COLO829 (cell line): ENCODE measurements at regions not wholly inside any gene's neighbourhood (a gene's known extent, or its start where the extent isn't known, plus 50 kb on each side); places are given as distances from the start of the nearest gene placed in this dataset.
A peak's percentile ranks its signal among the peaks of the same experiment; 100 is the strongest.
"Not testable (repeated sequence)": the region's sequence is repeated elsewhere in the genome, so short reads cannot be mapped to it uniquely, and the experiment has no call there.

Experiments
- DNase-seq: peaks from one replicate; pipeline ENCODE4 v3.0.0; 2012; ENCODE audit warnings: low spot score

DNA sequence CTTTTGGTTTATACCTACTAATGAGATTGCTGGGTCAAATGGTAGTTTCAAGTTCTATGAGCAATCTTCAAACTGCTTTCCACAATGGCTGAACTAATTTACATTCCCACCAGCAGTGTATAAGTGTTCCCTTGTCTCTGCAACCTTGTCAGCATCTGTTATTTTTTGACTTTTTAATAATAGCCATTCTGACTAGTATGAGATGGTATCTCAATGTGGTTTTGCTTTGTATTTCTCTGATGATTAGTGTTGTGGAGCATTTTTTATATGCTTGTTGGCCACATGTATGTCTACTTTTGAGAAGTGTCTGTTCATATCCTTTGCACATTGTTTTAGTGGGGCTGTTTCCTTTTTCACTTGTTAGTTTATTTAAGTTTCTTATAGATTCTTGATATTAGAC, 449.3 kb upstream of the ATP11B start:
- DNase-seq, result not testable (repeated sequence)

DNA sequence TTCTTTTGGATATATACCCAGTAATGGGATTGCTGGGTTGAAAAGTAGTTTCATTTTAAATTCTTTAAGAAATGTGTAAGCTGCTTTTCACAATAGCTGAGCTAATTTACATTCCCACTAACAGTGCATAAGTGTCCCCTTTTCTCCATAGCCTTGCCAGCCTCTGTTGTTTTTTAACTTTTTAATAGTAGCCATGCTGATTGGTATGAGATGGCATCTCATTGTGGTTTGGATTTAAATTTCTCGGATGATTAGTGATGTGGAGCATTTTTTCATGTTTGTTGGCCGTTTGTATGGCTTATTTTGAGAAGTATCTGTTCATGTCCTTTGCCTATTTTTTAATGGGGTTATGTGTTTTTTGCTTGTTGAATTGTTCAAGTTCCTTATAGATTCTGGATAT, 444.3 kb upstream of the ATP11B start:
- no peak for DNase-seq

GRCh38 chr3:182349951-182350517, 443.3 kb upstream of the ATP11B start:
- DNase-seq, result no peak

DNA sequence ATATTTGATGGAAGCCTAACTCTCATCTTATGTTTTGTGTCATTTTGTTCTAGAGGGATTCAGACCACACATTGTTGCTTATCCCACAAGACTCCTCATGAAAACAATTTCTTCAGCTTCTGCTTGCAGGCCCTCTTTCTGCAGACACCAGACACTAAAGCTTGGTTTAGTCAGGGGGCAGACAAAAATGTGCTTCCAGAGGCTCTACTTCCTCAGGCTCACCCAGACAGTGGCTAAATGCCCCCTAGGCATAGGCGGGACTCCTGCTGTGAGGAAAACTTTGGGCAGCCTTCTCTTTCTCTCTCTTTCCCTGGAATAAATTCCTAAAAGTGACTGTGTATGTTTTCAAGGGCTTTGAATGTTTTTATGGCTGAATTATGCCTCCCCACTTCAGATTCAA, 435.4 kb upstream of the ATP11B start:
- no peak for DNase-seq

GRCh38 chr3:182364323-182364722, 429.0 kb upstream of the ATP11B start:
- peak; percentile 76 for DNase-seq

- DNase-seq, result peak; percentile 80
Measured at GRCh38 chr3:182364723-182365650, 428.3 kb upstream of the ATP11B start.

DNA sequence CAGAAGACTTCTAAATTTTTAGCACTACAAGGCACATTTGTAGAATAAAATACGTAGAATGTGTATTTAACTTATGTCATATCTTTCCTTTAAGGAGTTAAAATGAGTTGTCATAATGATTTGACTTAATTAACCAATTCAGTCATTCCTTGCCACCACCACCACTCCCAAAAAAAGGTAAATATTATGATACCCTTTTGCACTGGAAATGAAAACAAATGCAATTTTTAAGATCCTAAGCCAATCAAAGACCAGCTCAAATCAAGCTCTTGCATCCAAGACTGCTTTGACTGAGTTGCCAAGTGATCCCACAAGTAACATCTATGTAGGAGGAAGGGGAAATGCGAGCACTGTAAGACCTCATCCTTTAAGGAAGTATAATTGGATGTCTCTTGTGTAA, 426.6 kb upstream of the ATP11B start:
- no peak for DNase-seq

DNA sequence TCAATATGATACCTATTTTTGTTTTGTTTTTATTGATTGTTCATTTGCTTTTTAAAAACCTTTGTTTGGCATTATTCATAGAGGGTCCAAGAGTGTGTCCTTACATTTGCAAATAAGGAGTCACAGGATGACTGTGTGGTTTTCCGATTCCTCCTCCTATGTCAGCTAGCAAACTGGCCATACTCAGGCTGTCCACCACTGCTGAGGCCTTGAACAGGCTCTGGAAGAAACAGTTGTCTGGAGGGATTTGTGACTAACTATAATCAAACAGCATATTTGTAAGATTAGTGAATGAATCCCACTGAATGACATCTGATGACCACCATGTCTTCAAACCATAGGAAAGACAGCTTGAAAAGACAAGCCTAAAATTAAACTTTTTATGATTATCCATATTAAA, 423.4 kb upstream of the ATP11B start:
- DNase-seq, result no peak

DNA sequence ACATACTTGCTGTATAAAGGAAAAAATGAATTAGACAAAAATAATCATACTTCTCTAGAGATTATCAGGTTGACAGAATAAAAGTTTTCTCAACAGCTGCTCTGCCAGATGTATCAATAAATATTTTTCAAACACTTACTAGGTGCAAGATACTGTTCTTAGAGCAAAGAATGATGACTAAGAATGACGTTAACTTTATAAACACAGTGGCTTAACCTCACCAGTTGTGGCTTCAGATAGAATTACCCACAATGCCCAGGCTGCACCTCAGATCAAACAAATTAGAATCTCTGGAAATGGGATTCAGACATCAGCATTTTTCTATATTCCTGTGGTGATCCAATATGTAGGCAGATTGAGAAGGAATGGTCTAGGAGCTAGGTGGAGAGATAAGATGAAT, 422.4 kb upstream of the ATP11B start:
- DNase-seq, result no peak

GRCh38 chr3:182375916-182376315, 417.4 kb upstream of the ATP11B start:
- DNase-seq, result no peak

GRCh38 chr3:182382112-182382857, 411.0 kb upstream of the ATP11B start:
- no peak for DNase-seq

DNA sequence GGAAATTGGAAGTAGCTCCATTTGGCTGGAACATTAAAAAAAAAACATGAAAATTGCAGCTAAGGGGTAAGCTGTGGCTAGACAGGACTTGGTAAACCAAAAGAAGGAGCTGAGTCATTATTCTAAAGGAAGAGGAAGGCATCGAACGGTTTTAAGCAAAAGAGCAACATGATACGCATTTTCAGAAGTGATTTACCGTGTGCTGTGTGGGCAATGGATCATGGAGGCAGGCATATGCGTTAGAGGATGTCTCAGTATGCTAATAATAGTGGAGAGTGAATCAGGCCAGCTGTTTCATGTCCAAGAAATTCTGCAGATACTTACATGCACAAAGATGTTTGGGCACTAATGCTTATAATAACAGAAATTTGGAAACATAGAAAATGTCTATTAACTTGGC, 409.1 kb upstream of the ATP11B start:
- no peak for DNase-seq

GRCh38 chr3:182385356-182385755, 407.9 kb upstream of the ATP11B start:
- no peak for DNase-seq

DNA sequence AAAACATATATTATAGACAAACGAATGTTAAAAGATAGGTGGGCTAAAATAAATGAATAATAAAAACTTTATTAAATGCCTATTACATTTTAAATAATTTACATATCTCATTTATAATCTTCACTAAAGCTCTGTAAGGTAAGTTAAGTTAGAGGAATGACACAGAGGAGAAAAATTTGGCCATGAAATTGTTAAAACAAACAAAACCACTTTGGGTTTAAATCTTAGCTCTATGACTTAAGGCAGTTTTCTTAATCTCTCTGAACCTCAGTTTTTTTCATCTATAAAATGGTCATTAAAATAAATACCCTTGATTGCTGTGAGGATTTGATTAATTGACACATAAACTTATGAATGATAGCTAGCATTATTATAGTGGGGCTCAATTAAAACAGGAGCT, 404.8 kb upstream of the ATP11B start:
- DNase-seq, result no peak

GRCh38 chr3:182389071-182389815, 404.1 kb upstream of the ATP11B start:
- DNase-seq, result no peak

GRCh38 chr3:182390421-182390820, 402.9 kb upstream of the ATP11B start:
- DNase-seq, result no peak

- no peak for DNase-seq
Measured at GRCh38 chr3:182392182-182392937, 400.9 kb upstream of the ATP11B start.

- DNase-seq, result no peak
Measured at GRCh38 chr3:182393151-182393550, 400.2 kb upstream of the ATP11B start.

- DNase-seq, result no peak
Measured at GRCh38 chr3:182393830-182394367, 399.4 kb upstream of the ATP11B start.

DNA sequence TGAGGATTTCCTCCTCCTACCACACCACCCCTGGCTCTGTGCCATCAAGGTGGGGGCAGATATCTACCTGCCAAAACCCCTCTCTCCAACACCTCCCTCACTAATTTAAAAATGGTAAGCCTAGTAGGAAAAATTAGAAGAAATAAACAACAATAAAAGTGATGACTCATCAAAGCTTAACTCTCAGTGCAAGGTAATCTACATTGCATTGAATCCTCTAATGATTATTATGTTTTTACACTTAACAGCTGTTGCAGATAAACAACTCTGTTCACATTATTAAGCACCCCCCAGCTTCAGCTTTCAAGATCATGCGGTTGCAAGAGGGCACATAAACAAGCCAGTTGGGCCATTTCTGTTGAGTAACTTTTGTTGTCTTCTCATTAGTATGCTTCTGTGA, 396.1 kb upstream of the ATP11B start:
- no peak for DNase-seq
